Mammary epithelial cell (primary cell): ENCODE measurements at regions not wholly inside any gene's neighbourhood (a gene's known extent, or its start where the extent isn't known, plus 50 kb on each side); places are given as distances from the start of the nearest gene placed in this dataset.

Source experiments
- EZH2 ChIP-seq: IDR thresholded peaks from 2 replicates; pipeline ENCODE4 v1.6.1; 2012; ENCODE audit warnings: low read length, inconsistent platforms, borderline replicate concordance
- TF ChIP-seq, protein P1 (sequence below), 2 donors: IDR thresholded peaks in 1 of 2; conservative IDR thresholded peaks in 1 of 2; 2 replicates each; pipeline ENCODE4 v1.5.1; 2011 to 2012; ENCODE audit warnings: inconsistent platforms in 2 of 2, low read length in 2 of 2, mild to moderate bottlenecking in 2 of 2, control low read depth in 1 of 2, low read depth in 1 of 2; ENCODE audit not compliant: insufficient read depth in 1 of 2; ENCODE audit errors: extremely low read depth in 1 of 2

DNA sequence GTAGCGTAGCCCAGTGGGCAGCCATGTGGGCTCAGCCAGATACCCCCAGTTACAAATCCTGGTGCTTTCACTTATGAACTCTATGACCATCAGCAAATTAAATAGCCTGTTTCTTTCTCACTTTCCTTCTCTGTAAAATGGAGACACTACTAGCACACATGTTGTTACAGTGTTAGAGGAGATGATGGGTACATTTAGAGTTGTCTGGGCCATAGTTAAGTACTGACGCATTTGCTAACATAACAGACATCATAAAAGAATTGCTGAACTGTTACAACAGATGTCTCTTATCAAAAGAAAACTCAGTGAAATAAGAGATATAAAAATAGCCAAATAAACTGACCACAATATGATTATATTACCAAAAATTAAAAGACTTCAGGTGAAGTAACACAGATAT lies 69.9 kb upstream of the DOK5 start:
- TF ChIP-seq, protein P1, sequence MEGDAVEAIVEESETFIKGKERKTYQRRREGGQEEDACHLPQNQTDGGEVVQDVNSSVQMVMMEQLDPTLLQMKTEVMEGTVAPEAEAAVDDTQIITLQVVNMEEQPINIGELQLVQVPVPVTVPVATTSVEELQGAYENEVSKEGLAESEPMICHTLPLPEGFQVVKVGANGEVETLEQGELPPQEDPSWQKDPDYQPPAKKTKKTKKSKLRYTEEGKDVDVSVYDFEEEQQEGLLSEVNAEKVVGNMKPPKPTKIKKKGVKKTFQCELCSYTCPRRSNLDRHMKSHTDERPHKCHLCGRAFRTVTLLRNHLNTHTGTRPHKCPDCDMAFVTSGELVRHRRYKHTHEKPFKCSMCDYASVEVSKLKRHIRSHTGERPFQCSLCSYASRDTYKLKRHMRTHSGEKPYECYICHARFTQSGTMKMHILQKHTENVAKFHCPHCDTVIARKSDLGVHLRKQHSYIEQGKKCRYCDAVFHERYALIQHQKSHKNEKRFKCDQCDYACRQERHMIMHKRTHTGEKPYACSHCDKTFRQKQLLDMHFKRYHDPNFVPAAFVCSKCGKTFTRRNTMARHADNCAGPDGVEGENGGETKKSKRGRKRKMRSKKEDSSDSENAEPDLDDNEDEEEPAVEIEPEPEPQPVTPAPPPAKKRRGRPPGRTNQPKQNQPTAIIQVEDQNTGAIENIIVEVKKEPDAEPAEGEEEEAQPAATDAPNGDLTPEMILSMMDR (conservative IDR thresholded peaks at IDR 0.05 in 1 of 2, IDR thresholded peaks at IDR 0.05 in 1 of 2; ENCODE audit: extremely low read depth in 1 of 2, insufficient read depth in 1 of 2, low read depth in 1 of 2, low read length in 2 of 2), result no peak
- no peak for TF ChIP-seq EZH2
